GM18868 (cell line): ENCODE measurements at regions not wholly inside any gene's neighbourhood (a gene's known extent, or its start where the extent isn't known, plus 50 kb on each side); places are given as distances from the start of the nearest gene placed in this dataset.
A peak's percentile ranks its signal among the peaks of the same experiment; 100 is the strongest.

ENCODE experiments used
- ATAC-seq: cut with Tn5 transposase; IDR thresholded peaks from one replicate; pipeline ENCODE4 v1.9.1; 2021; ENCODE audit warnings: mild to moderate bottlenecking, moderate library complexity; ENCODE audit not compliant: unreplicated experiment

DNA sequence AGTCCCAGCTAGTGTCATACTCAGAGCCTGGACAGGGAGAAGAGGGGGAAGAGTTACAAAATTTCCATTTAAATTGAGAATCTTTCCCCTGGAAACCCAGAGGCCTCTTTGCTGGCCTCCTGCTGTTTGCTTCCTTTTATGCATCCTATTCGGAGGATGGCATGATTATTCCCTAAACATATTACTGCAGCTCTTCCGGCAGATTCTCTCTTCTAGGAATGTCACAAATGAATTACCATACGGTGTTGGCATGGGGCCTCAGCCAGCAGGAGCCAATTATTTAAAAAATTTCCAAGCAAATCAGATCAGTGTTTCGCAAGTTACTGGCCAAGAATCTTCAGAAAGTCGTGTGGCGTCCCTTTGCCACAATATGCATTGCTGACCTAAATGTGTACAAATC lies 326.7 kb upstream of the NCAM1 start:
- no peak for ATAC-seq

DNA sequence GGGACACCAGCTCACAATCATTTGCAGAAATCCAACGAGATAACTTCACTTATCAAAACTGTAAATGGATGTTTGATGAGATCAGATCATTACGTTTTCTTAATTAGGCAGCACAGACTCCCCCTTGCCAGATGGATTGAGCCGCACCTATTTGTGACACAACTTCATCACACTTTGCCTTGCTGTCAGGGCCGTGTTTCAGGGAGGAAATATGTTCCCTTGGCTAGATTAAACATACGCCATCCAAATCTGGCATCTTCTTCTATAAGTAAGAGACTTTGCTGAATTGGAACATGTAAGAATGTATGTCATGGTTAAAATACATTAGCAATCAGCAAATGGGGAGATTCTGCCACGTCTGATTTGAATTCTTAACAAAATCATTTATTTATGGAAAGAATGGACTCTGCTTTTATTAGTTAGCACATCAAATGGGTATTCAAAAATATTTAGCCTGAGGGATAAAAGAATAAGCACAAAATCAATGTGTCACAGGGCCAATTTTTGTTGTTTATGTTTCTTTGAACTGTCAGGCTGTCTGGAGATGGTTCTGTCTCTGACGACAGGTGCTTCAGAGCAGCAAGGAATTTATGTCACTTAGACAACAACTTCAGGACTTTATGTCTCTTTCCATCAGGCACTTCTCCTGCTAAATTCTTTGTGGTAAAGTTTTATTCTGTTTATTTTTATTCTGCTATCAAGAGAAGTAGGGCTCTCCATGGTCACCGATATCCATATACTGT lies 326.1 kb upstream of the NCAM1 start:
- no peak for ATAC-seq

DNA sequence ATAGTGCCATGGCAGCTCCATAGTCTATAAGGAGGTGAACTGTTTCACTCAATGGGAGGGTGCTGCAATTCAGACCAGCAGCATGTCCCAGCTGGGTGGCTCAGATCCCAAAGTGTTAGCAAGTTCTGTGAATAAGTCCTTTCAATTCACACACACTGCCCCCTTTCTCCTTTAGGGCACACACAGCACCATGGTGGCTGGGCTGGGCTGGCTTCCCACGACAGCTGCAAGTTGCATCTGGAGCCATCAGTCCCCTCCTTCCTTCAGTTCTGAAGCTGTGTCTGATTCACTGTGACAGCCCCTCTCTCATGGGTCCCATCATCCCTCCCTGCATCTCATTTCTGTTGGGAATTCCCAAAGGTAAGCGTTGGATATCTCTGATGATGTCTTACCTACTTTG lies 324.1 kb upstream of the NCAM1 start:
- no peak for ATAC-seq

DNA sequence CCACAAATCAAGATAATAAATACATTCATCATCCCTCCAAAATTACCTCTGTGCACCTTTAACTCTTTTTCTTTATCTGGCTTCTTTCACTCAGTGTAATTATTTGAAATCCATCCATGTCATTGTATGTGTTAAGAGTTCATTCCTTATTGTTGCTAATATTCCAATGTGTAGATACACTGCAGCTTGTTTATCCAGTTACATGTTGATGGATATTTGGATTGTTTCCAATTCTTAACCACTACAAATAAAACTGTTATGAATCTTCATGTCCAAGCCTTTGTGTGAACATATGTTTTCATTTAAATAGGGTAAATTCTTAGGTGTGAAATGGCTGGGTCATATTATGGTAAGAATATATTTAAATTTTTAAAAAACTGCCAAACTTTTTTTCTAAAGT lies 323.3 kb upstream of the NCAM1 start:
- no peak for ATAC-seq

DNA sequence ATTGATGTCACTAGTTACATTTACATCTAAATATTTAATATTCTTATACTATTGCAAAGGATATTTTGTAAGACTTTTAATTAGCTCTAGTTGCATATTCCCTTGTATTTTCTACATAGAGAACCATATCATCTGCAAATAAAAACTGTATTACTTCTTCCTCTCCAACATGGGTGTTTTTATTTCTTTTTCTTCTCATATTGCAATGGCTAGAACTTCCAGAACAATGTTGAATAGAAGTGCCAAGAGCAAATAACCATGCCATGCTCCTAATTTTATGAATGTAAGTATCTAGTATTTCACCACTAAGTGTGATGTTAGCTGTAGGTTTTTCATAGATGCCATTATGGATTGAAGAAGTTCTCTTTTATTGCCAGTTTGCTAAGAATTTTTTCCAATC lies 321.8 kb upstream of the NCAM1 start:
- ATAC-seq: no peak

DNA sequence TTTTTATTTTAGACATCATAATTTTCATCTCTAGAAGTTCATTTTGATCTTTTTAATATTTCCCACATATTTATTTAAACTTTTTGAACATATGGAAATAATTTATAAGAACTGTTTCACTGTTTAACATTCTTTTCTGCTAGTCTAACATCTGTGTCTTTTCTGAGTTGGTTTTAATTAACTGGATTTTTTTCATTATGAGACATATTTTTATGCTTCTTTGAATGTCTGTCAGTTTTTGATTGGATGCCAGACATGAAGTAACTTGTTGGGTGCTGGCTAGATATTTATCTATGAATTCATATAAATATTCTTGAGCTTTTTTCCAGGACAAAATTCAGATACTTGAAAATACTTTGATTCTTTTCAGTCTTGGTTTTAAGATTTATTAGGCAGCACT lies 317.8 kb upstream of the NCAM1 start:
- no peak for ATAC-seq

DNA sequence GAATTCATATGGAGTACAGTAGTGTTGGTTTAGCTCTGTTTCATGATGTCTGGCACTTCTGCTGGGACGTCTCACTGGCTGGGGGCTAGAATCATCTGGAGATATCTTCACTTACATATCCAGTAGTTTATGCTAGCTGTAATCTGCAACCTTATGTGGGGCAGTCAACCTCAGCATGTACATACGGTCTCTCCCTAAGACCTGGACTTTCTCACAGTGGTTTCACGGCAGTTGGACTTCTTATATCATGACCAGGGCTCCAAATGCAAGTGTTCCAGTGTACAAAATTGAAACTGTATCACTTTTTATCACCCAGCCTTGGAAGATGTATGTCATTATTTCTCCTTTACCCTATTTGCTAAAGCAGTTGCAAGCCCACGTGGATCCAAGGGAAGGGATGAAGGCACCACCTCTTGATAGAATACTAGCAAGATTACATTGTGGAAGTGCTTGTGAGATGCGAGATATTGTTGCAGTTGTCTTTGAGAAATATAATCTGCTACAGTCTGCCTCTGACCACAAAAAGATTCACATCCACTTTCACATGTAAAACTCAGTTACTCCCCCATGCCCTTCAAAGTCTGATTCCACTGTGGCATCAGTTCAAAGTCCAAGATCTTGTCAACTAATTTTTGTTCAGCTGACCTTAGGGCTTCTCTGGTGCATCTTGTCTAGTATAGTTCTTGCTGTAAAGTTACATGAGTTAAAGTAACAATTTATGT lies 316.6 kb upstream of the NCAM1 start:
- peak; percentile 88 for ATAC-seq

DNA sequence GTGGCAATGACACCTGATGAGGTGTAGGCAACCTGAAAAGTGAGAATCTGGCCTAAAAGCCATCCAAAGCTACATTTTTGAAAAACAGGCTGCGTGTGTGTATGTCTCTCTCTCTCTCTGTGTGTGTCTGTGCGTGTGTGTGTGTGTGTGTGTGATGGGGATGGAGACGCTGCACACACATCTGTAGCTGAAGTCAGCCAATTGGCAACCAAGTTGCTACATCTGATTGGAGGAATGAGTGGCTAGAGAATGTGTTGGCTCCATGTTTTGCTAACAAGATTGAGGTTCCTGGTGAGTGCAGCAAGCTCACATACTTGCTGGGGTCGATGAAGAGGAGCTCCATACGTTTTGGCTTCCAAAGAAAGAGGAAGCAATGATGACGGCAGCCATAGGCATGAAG lies 311.4 kb upstream of the NCAM1 start:
- no peak for ATAC-seq

DNA sequence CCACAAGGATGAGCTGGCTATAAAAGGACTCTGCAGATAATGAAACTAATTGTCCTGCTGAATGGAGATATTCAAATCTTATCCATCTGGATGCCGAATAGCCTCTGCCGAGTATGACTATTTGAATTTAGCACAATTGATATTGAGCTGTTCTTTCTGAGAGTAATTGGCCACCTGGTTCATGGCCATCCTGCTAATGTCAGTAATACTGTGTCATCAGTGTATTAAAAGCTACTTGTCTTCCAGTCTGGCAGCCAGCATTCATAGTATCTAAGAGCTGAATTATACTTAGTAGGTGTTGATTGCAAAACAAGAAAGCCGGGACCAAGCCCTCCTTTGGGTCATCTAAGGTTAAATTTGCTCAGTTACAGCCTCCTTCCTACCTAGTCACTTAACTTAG lies 310.7 kb upstream of the NCAM1 start:
- ATAC-seq: no peak

DNA sequence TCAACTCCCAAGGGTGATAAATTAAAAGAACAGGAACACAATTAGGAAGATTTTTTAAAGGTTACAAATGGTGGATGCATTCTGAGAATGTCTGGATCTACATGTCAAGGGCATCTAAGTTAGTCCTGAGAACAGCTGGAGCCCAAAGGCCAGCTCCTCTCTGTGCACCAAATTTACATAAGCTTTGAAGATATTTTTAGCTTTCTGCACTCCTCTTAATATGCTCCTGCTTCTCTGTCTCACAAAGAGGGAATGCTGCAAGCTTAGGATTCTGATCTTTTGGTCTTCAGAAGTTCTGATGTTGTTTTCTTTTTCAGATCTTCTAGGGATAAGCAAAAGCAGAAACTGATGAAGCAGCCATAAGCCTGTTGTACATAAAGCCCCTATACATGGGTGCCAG lies 309.8 kb upstream of the NCAM1 start:
- no peak for ATAC-seq

DNA sequence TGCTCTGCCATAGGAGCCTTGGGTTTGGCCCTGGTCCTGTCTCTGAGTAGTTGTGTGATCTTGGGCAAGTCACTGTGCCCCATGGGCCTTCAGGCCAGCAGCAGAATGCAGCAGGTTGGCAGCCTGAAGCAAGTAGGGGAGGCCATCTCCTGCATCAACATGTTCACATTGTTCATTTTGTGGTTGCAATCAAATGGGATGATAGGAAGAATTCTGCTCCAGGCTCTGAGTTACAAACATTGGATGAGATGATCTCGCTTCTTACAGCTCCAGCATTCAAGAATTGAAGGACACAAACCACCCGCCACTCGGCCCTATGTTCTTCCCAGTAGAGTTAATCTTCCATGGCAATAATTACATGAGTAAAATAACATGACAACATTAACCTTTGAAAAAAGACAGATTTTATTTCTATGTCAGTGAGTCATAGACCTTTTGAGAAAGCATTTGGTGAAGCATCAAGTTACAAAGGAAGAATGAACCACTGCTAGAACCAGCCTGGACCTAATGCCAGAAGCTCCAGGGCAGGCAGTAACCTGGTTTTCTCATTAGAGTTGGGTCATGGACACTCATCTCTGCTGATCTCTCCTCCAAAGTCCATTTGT lies 308.3 kb upstream of the NCAM1 start:
- no peak for ATAC-seq

DNA sequence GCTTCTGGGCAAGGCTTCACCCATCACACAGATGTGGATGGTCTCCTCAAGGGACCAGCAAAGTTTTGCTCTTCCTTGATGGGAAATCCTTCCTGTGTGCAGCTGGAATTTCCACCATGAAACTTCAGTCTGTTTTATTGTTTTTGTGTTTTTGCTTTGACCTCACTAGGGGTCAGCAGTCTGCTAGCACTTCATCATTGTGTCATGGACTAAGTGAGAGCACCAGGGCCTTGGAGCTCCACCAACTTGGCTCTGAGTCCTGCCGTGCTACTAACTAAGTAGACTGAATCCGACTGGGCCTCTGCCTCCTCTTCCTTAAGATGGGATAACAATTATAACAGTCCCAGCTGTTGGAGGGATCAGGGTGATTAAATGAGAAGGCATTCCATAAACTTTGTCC lies 305.8 kb upstream of the NCAM1 start:
- no peak for ATAC-seq

DNA sequence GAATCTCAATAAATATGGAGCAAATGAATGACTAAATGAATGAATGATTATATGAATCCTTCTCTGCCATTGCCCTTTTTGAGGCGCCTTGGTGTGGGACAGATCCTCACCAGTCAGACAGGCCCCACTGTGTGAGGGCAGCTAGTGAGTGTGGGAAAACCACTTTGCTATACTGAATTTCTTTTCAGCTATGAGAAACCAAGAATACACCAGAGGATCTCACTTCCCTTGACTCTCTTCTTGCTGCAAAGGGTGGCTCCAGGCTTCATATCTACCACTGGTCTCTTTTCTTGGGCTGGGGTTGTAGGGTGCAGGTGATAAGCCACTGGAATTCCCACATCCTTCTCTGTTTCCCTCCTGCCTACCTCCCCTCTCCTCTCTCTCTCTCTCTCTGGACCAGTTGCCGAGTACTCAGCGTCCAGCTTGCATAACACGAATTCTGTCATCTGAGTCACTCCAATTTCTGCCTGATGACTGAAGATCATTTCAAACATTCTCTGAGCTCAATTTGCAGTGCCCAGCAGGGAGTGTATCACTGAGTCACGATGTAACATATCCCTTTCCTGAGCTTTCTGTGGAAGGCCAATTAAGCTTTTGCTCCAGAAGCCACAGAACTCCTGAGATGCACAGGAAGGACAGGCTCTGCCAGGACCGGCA lies 304.3 kb upstream of the NCAM1 start:
- ATAC-seq: peak; percentile 67

DNA sequence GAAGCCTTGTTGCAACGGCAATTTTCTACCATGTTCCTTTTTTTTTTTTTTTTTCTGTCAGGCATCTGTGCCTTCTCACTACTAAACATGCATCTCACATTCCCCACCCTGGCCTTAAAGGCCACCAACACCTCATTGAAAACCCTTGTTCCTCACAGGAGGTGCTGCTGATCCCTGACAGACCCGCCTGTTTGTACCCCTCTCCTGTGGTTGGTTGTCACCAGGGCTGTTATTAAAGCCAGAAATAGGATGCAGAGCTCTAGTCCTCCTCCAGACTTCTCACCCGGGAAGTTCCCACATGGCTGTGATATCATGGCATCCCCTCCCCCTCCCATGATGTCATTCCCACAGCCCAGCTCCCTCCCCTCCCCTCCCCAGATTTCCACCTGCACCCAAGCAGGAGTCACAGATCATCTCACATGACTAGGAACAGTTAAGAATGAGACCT lies 302.8 kb upstream of the NCAM1 start:
- ATAC-seq: no peak

DNA sequence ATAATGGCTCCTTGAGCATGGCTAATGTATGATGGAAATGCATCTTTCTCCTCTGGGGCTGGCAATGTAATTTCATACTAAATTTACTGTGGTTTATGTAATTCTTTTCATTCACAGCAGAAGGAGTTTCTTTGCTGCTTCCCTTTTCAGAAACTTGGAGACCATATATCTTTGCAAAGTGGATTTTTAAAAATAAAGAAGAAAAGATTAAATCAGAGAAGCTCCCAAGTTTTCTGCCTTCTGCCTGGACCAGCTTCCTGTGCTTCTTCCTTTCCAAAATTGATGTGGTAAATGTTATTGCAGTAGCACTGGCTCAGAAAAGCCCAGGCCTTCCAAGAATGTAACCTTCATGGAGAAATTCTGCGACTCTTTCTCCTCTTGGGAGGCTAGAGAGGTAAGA lies 300.1 kb upstream of the NCAM1 start:
- no peak for ATAC-seq

DNA sequence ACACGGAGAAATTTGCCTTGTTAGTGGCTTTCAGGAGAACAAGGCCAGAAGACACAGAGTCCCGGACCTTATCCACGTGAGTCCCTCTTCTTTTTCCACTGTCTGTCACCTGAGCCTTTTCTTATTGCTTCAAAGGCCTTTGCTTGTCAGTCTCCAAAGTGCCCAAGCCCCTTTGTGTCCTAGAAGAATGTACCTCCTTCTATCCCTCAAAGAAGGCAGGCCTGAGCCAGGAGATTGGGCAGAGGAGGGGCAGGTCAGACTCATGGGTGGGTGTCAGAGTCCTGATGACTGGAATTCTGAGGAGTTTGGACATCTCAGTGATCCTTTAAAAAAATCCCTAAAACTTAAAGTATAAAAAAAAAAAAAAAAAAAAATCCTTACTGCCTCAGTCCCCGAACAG lies 299.6 kb upstream of the NCAM1 start:
- ATAC-seq: no peak

DNA sequence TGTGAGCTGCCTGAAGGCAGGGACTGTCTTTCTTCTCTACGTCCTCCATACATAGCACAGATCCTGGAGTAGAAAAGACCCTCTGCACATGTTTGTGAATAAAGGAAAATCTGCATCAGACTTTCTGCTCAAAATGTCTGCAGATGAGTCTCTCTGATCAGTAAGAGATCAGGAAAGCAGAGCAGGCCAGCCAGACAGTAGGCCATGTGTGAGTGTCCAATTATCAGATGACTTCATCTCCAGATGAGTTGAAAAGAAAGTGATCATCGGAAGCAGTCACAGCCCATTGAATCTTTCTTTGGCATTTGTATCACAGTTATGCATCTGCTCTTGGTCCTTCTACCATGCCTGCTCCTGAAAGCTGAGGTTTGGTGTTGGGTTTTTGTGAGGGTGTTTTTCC lies 298.7 kb upstream of the NCAM1 start:
- no peak for ATAC-seq

DNA sequence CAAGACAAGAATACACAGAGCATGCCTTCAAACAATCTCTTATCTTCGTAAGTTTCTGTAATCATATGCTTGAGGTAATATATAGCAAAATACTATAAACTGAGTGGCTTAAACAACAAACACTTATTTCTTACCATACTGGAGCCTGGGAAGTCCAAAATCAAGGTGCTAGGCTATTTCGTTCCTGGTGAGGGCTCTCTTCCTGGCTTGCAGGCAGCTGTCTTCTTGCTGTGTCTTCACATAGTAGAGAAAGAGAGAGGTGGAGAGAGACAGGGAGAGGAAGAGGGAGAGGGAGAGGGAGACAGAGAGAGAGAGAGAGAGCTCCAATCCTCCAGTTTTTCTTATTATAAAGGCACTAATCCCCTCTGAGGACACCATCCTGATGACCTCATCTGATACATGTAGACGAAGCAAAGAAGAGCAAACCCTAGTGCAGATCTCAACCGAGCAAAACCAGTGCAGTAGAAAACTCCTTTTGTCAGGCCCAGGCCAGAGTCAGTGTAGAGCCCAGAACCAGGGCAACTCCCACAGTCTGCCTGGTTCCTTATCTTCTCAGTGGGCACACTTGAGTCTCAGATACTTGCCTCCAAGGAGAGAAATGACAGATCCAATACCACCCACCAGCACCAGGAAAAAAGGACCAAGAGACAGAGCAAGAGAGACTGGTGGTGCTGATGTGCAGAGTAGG lies 297.1 kb upstream of the NCAM1 start:
- ATAC-seq: no peak

DNA sequence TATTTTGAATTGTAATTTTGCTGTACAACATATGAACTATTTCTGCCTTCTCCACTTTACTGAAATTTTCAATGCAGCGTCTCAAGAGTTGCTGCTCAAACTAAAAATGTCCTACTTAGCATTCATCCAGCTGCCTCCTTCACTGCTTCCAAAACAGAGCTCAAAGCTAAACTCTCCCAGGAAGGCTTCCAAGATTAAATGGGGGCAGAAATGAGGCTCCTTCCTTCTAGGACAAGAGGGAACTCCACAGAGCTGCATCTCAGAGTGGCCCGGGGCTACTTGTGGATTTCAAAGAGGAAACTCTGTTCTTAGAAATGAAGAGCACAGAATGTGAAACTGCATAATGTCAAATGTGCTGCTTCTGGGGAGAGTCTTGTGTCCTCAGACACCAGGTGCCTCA lies 295.9 kb upstream of the NCAM1 start:
- ATAC-seq: no peak

DNA sequence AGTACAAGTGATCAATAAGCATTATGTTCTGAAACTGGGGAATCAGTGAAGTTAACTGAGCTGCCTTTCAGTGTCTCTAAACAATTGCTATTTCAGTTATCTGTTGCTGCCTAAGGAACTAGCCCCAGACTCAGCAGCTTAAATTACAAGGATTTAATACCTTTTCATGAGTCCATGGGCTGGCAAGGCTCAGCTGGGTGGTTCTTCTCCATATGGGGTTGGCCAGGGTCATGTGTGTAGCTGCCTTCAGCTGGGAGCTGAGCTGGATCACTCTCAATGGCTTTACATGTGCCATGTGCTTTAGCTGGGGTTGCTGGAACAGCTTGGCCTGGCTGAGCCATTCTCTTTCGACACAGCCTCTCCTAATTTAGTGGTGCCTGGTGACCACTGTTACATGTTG lies 295.0 kb upstream of the NCAM1 start:
- no peak for ATAC-seq
